Esophagus mucosa (tissue), 1 donor: ENCODE measurements at regions not wholly inside any gene's neighbourhood (a gene's known extent, or its start where the extent isn't known, plus 50 kb on each side); places are given as distances from the start of the nearest gene placed in this dataset.

Experiments used
- ATAC-seq: fragments of 200-7000 bp; cut with Tn5 transposase; one replicate; pipeline ENCODE4 v1.9.1; 2020
- donor health status: DM: yes; HTN: yes; CAD: no.

GRCh38 chr4:61049018-61049417 lies 151.1 kb upstream of the ADGRL3 start:
- ATAC-seq, result no peak

GRCh38 chr4:61067381-61067780 lies 132.7 kb upstream of the ADGRL3 start:
- ATAC-seq, result no peak

- ATAC-seq, result no peak
These were observed 132.1 kb upstream of the ADGRL3 start for GRCh38 chr4:61068060-61068459.

GRCh38 chr4:61068745-61069144 lies 131.4 kb upstream of the ADGRL3 start:
- no peak for ATAC-seq

GRCh38 chr4:61070269-61070668 lies 129.9 kb upstream of the ADGRL3 start:
- no peak for ATAC-seq

- ATAC-seq, result no peak
These were observed 120.7 kb upstream of the ADGRL3 start for GRCh38 chr4:61079427-61079826.

- no peak for ATAC-seq
These were observed 120.2 kb upstream of the ADGRL3 start for GRCh38 chr4:61079976-61080375.

GRCh38 chr4:61085534-61085933 lies 114.6 kb upstream of the ADGRL3 start:
- ATAC-seq, result no peak

- ATAC-seq, result no peak
These were observed 113.8 kb upstream of the ADGRL3 start for GRCh38 chr4:61086357-61086756.

GRCh38 chr4:61086979-61087378 lies 113.1 kb upstream of the ADGRL3 start:
- no peak for ATAC-seq

GRCh38 chr4:61094854-61095598 lies 105.1 kb upstream of the ADGRL3 start:
- peak; percentile 29 for ATAC-seq

- no peak for ATAC-seq
These were observed 71.4 kb upstream of the ADGRL3 start for GRCh38 chr4:61128682-61129081.

- ATAC-seq, result no peak
These were observed 70.2 kb upstream of the ADGRL3 start for GRCh38 chr4:61129971-61130370.

GRCh38 chr4:61143461-61143860 lies 56.7 kb upstream of the ADGRL3 start:
- ATAC-seq, result no peak

- ATAC-seq, result no peak
These were observed 50.8 kb upstream of the ADGRL3 start for GRCh38 chr4:61149278-61149677.
